Upper lobe of left lung (tissue), 6 donors: ENCODE measurements at regions not wholly inside any gene's neighbourhood (a gene's known extent, or its start where the extent isn't known, plus 50 kb on each side); places are given as distances from the start of the nearest gene placed in this dataset.
"Not testable (repeated sequence)": the region's sequence is repeated elsewhere in the genome, so short reads cannot be mapped to it uniquely, and the experiment has no call there.

Experiments used
- ATAC-seq, 2 donors: fragments of 200-7000 bp; cut with Tn5 transposase; one replicate each; pipeline ENCODE4 v1.9.1; 2022; ENCODE audit warnings: mild to moderate bottlenecking in 2 of 2, moderate library complexity in 2 of 2; ENCODE audit not compliant: low FRiP score in 2 of 2
- DNase-seq, 2 donors: peaks; one replicate each; pipeline ENCODE4 v3.0.0-alpha.2; 2019 to 2020
- H3K27ac ChIP-seq, 4 donors: fragments of 200-600 bp; sonication (generic); one replicate each; pipeline ENCODE4 v1.5.1; 2016 to 2019
- H3K27me3 ChIP-seq, 4 donors: fragments of 200-600 bp; sonication (generic); one replicate each; pipeline ENCODE4 v1.5.1; 2017 to 2019
- H3K36me3 ChIP-seq, 4 donors: fragments of 200-600 bp; sonication (generic); one replicate each; pipeline ENCODE4 v1.5.1; 2016 to 2019
- H3K4me1 ChIP-seq, 4 donors: fragments of 200-600 bp; sonication (generic); one replicate each; pipeline ENCODE4 v1.5.1; 2018 to 2019
- H3K4me3 ChIP-seq, 4 donors: fragments of 200-600 bp; sonication (generic); one replicate each; pipeline ENCODE4 v1.5.1; 2017 to 2019; ENCODE audit warnings: mild to moderate bottlenecking in 2 of 4, moderate library complexity in 1 of 4
- H3K9me3 ChIP-seq, 4 donors: fragments of 200-600 bp; sonication (generic); one replicate each; pipeline ENCODE4 v1.5.1; 2018 to 2019
- EP300 ChIP-seq, 4 donors: sonication (generic); formaldehyde crosslinking; IDR thresholded peaks; one replicate each; pipeline ENCODE4 v1.5.1; 2017; ENCODE audit warnings: antibody characterized with exemption in 4 of 4, control low read depth in 2 of 4
- POLR2A ChIP-seq, 4 donors: fragments of 450-650 bp; IDR thresholded peaks; one replicate each; pipeline ENCODE4 v1.5.1; 2016 to 2017; ENCODE audit warnings: antibody characterized with exemption in 4 of 4, mild to moderate bottlenecking in 2 of 4
- POLR2AphosphoS5 ChIP-seq, 2 donors: sonication (generic); formaldehyde crosslinking; IDR thresholded peaks; one replicate each; pipeline ENCODE4 v1.5.1; 2017; ENCODE audit warnings: antibody characterized with exemption in 2 of 2
- WGBS, 2 donors: methylation state at CpG; one replicate each; pipeline ENCODE4 v1.1.5; 2017 to 2018; 5-methylcytosine and 5-hydroxymethylcytosine counted together
- TF ChIP-seq, protein P1 (sequence below), 6 experiments: fragments of 450-650 bp in 4 of 6; fragments of 200-600 bp in 2 of 6; sonication (generic) in 2 of 6; IDR thresholded peaks; one replicate each; pipeline ENCODE4 v1.5.1; 2016 to 2019; ENCODE audit warnings: antibody characterized with exemption in 6 of 6
- donor health status: DM: no; HTN: no; CAD: no; lungs with moderate emphysema.
- donor health status: DM: no; HTN: yes; CAD: no; lungs with severe emphysema.

DNA sequence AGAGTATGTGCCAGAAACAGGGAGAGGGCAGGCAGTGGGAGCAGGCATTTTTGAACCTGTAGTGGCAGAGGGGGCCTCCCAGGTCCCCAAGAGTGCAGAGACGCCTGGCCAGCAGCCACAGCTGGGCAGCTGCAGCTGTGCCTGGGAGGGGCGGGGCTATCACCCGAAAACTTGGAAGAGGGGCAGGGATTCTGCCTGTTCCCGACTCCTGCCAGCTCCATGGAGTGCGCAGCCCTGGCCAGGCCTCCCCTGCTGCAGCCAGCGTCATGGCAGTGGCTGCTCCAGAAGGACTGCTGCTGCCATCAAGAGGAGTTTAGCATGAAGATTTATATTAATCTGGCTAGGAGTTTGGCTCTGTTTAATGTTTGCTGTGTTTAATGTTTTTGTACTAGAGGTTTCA, 532.1 kb upstream of the PITX2 start:
- TF ChIP-seq EP300 (IDR thresholded peaks at IDR 0.05): no peak
- TF ChIP-seq POLR2A (IDR thresholded peaks at IDR 0.05): no peak
- TF ChIP-seq POLR2AphosphoS5 (IDR thresholded peaks at IDR 0.05): no peak
- TF ChIP-seq, protein P1, sequence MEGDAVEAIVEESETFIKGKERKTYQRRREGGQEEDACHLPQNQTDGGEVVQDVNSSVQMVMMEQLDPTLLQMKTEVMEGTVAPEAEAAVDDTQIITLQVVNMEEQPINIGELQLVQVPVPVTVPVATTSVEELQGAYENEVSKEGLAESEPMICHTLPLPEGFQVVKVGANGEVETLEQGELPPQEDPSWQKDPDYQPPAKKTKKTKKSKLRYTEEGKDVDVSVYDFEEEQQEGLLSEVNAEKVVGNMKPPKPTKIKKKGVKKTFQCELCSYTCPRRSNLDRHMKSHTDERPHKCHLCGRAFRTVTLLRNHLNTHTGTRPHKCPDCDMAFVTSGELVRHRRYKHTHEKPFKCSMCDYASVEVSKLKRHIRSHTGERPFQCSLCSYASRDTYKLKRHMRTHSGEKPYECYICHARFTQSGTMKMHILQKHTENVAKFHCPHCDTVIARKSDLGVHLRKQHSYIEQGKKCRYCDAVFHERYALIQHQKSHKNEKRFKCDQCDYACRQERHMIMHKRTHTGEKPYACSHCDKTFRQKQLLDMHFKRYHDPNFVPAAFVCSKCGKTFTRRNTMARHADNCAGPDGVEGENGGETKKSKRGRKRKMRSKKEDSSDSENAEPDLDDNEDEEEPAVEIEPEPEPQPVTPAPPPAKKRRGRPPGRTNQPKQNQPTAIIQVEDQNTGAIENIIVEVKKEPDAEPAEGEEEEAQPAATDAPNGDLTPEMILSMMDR (IDR thresholded peaks at IDR 0.05): no peak
- H3K4me3 ChIP-seq: no peak overlapping the region
- DNase-seq: peak in 1 of 2 donors; percentile 49

GRCh38 chr4:111164556-111164955, 541.7 kb upstream of the PITX2 start:
- not testable (repeated sequence) for H3K27me3 ChIP-seq, DNase-seq, ATAC-seq, H3K4me1 ChIP-seq, H3K27ac ChIP-seq, H3K4me3 ChIP-seq, H3K36me3 ChIP-seq
- 63 to 65% methylated on average over 2 to 3 of the region's 4 CpGs for WGBS, 2 donors
- peaks cover 0 to 16% (median 3%) of the 10 kb centered on the region in 4 donors for H3K9me3 ChIP-seq

More for the DNA sequence above, 532.1 kb upstream of the PITX2 start:
- Histone ChIP-seq H3K9me3 (peaks cover 0 to 14% (median 6%) of the 10 kb centered on the region in 4 donors), H3K27ac (no peak overlapping the region), H3K27me3 (no peaks in the 10 kb centered on the region), H3K4me1 (no peaks in the 10 kb centered on the region), H3K36me3 (no peaks in the 10 kb centered on the region)
- WGBS, 2 donors: 60 to 72% methylated on average over 3 to 6 of the region's 6 CpGs
- no peak for ATAC-seq

DNA sequence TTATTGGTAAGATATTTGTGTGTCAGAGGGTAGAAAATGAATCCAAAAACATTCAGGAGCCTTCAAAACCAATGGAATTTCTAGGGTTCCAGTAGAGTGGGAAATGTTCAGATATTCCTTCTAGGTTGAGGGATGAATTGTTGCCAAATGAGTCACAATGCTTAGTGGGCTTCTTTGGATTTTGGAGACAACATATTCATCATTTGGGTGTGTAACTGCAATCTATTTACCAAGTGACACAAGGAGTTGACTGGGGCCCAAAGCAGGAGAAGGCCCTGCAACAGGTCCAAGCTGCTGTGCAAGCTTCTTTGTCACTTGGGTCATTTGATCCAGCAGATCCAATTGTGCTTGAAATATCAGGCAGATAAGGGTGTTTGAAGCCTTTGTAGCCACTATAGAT, 551.5 kb upstream of the PITX2 start:
- DNase-seq (no peak), ATAC-seq (no peak)
- no peaks in the 10 kb centered on the region for H3K4me1 ChIP-seq
- H3K4me3 ChIP-seq: no peak overlapping the region
- H3K36me3 ChIP-seq: no peaks in the 10 kb centered on the region
- no peak overlapping the region for H3K27ac ChIP-seq
- H3K9me3 ChIP-seq: no peaks in the 10 kb centered on the region
- TF ChIP-seq POLR2AphosphoS5 (IDR thresholded peaks at IDR 0.05) (no peak), POLR2A (IDR thresholded peaks at IDR 0.05) (no peak), EP300 (IDR thresholded peaks at IDR 0.05) (no peak)
- TF ChIP-seq, protein P1 (IDR thresholded peaks at IDR 0.05): no peak
- no peaks in the 10 kb centered on the region for H3K27me3 ChIP-seq

GRCh38 chr4:111178231-111178630, 555.4 kb upstream of the PITX2 start:
- no peaks in the 10 kb centered on the region for H3K36me3 ChIP-seq
- ATAC-seq (no peak), DNase-seq (no peak)
- H3K27me3 ChIP-seq: no peaks in the 10 kb centered on the region
- peaks cover 0 to 8% (median 0%) of the 10 kb centered on the region in 4 donors for H3K9me3 ChIP-seq
- TF ChIP-seq POLR2A (IDR thresholded peaks at IDR 0.05) (no peak), POLR2AphosphoS5 (IDR thresholded peaks at IDR 0.05) (no peak), EP300 (IDR thresholded peaks at IDR 0.05) (no peak)
- TF ChIP-seq, protein P1 (IDR thresholded peaks at IDR 0.05): no peak
- no peaks in the 10 kb centered on the region for H3K4me1 ChIP-seq
- no peak overlapping the region for H3K4me3 ChIP-seq
- H3K27ac ChIP-seq: no peak overlapping the region

- 76 to 83% methylated on average over 2 of the region's 2 CpGs for WGBS, 2 donors
- Histone ChIP-seq H3K4me1 (no peaks in the 10 kb centered on the region), H3K27ac (no peak overlapping the region), H3K9me3 (peaks cover 0 to 8% (median 0%) of the 10 kb centered on the region in 4 donors), H3K27me3 (no peaks in the 10 kb centered on the region), H3K36me3 (no peaks in the 10 kb centered on the region), H3K4me3 (no peak overlapping the region)
- DNase-seq (no peak), ATAC-seq (no peak)
- TF ChIP-seq EP300 (IDR thresholded peaks at IDR 0.05) (no peak), POLR2AphosphoS5 (IDR thresholded peaks at IDR 0.05) (no peak), POLR2A (IDR thresholded peaks at IDR 0.05) (no peak)
- TF ChIP-seq, protein P1 (IDR thresholded peaks at IDR 0.05): no peak
These were observed 564.2 kb upstream of the PITX2 start for GRCh38 chr4:111187108-111187507.
